D721Med (cell line): ENCODE measurements at regions not wholly inside any gene's neighbourhood (a gene's known extent, or its start where the extent isn't known, plus 50 kb on each side); places are given as distances from the start of the nearest gene placed in this dataset.

Source experiments
- DNase-seq: peaks from one replicate; pipeline ENCODE4 v3.0.0; 2011; ENCODE audit warnings: low spot score; ENCODE audit not compliant: insufficient read length
- FAIRE-seq: peaks from 2 replicates; lab custom pipeline; 2011; peaks lifted over from hg19 to GRCh38; lab: Jason Lieb, UNC
- TF ChIP-seq, protein P1 (sequence below): IDR thresholded peaks from 2 replicates; pipeline ENCODE4 v1.5.1; 2012; ENCODE audit warnings: mild to moderate bottlenecking, control low read depth; ENCODE audit not compliant: insufficient read depth; ENCODE audit errors: missing control alignments

DNA sequence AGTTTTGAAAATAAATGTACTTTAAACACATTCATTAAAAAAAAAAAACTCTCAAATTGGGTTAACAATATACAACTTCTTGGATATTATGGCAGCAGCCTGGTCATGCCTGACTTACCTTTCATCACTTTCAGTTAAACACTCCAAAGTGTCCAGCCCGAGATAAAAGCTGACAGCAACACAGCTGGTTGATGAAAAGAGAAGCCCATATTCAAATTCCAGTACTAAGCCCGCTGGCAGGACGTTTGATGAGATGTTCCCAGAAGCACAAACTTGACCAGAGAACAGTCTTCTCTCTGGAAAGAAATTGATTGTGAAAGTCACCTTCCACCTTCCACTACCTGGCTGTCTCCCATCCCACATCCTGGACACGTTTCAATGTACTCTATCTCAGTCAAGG is 586.3 kb downstream of the TDRD15 start:
- TF ChIP-seq, protein P1, sequence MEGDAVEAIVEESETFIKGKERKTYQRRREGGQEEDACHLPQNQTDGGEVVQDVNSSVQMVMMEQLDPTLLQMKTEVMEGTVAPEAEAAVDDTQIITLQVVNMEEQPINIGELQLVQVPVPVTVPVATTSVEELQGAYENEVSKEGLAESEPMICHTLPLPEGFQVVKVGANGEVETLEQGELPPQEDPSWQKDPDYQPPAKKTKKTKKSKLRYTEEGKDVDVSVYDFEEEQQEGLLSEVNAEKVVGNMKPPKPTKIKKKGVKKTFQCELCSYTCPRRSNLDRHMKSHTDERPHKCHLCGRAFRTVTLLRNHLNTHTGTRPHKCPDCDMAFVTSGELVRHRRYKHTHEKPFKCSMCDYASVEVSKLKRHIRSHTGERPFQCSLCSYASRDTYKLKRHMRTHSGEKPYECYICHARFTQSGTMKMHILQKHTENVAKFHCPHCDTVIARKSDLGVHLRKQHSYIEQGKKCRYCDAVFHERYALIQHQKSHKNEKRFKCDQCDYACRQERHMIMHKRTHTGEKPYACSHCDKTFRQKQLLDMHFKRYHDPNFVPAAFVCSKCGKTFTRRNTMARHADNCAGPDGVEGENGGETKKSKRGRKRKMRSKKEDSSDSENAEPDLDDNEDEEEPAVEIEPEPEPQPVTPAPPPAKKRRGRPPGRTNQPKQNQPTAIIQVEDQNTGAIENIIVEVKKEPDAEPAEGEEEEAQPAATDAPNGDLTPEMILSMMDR: no peak
- DNase-seq: no peak
- FAIRE-seq: no peak

DNA sequence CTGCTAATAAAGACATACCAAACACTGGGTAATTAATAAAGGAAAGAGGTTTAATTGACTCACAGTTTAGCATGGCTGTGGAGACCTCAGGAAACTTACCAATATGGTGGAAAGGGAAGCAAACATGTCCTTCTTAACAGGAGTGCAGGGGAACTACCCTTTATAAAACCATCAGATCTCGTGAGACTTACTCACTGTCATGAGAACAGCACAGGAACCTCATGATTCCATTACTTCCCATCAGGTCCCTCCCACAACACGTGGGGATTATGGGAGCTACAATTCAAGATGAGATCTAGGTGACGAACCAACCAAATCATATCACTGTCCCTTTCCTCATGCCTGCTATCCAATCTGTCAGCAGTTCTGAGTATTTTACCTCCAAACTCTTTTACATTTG is 586.7 kb downstream of the TDRD15 start:
- DNase-seq (no peak), FAIRE-seq (no peak)
- TF ChIP-seq, protein P1: no peak

DNA sequence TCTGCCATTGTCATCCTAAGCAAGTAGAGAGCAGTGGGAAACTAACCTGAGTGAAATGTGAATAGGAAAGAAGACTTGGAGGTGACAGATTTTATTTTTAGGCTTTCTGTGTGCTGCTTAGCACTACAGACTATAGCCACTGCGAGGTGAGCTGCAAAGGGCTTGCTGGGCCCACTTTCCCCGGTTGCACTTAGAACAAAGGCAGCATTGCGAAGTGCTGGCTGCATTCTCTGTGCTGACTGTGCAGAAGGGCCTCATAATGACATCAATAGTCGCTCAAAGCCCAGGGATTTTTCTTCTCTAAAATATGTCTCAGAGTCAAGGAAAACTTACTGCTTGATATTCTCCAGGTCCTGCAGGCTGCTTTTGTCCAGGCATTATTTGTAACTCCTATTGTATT is 592.1 kb downstream of the TDRD15 start:
- FAIRE-seq (no peak), DNase-seq (no peak)
- TF ChIP-seq, protein P1: no peak

DNA sequence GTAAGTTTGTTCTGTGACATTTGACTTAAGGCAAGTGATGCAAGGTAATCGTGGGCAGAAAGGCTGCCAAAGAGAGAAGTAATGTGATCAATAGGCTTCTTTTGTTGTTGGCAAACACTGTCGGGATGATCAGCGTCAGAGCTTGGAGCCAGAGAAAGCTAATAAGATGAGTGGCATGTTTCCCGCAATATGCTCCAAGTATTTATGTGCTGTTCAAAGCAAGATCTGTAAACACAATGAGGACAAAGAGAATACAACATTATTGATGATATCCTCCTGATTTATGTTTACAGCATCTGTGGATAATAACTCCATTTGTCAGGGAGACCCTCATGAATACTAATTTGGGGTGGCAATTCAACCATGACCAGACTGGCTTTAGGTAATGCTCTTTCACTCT is 603.3 kb downstream of the TDRD15 start:
- no peak for FAIRE-seq

DNA sequence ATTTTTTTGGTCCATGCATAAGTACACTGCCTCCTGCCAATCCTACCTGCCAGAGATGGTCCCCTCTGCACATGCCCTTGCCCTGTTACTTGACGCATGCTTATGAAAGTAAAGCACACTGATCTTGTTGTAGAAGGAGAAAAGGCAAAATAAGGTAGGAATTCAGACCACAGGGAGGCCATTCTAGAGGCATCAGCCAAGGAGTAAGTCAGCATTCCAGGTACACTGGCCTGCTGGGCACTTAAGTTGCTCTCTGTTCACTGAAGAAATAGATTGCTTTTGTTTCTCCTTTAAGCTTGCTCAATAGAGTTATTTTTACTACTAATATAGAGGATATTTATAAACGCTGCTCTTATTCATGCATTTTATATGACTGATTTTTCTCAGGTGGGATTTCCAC is 604.4 kb downstream of the TDRD15 start:
- TF ChIP-seq, protein P1: no peak
- DNase-seq (no peak), FAIRE-seq (no peak)

More for the DNA sequence above, 603.3 kb downstream of the TDRD15 start:
- TF ChIP-seq, protein P1: no peak
- peak; percentile 11 for DNase-seq

DNA sequence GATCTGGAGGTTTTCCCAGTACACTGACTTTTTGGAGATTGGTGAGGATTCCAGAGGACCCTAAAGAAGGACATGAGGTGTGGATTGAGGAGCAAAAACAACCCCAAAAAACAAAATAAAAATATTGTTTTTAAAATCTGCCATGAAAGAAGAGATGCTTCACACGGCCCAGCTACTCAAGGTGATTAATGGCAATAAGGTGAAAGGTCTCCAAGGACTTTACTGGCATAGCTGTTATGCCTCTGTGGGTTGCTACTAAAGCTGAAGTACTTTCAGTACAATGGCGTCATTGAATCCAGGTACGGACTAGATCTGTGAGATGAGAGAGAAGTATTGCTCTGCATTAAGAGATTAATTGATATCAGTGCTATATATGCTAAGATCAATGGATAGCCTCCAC is 606.4 kb downstream of the TDRD15 start:
- FAIRE-seq (no peak), DNase-seq (no peak)
- TF ChIP-seq, protein P1: no peak

DNA sequence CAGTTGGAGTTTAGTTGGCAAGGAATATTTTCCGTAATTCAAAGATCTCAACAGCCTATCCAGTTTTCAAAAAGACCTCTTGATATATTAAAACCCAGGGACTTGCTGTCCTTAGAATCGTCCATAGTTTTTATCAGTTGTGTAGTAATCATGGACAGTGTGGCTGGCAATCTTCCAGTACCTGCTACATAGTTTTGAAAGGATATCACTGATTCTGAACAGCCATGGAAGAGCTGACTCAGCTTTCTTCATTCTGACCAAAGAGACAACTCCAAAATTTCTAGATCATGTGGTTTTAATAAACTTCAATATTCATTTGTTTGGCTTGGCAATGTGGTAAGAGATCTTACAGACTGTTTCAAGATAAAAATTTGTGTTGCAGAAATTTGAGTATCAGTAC is 616.7 kb downstream of the TDRD15 start:
- TF ChIP-seq, protein P1: no peak
- no peak for DNase-seq
- no peak for FAIRE-seq
